Smooth muscle cell (in vitro differentiated cells): ENCODE measurements at regions not wholly inside any gene's neighbourhood (a gene's known extent, or its start where the extent isn't known, plus 50 kb on each side); places are given as distances from the start of the nearest gene placed in this dataset.

ENCODE experiments used
- DNase-seq: peaks from one replicate; lab custom pipeline; 2025; ENCODE audit not compliant: unreplicated experiment; lab: John Stamatoyannopoulos, UW
- H2AFZ ChIP-seq: fragments of 200-600 bp; sonication (generic); 2 replicates; pipeline ENCODE4 v1.6.0; 2016; ENCODE audit warnings: antibody characterized with exemption, low read depth, mild to moderate bottlenecking
- H3F3A ChIP-seq: fragments of 200-600 bp; sonication (generic); 2 replicates; pipeline ENCODE4 v1.6.0; 2017; ENCODE audit warnings: antibody characterized with exemption, low read depth
- H3K27ac ChIP-seq: fragments of 200-600 bp; sonication (generic); 2 replicates; pipeline ENCODE4 v1.5.1; 2016; ENCODE audit warnings: low read depth, mild to moderate bottlenecking
- H3K27me3 ChIP-seq: fragments of 200-600 bp; sonication (generic); 2 replicates; pipeline ENCODE4 v1.6.1; 2016; ENCODE audit warnings: low read depth, mild to moderate bottlenecking
- H3K36me3 ChIP-seq: fragments of 200-600 bp; sonication (generic); 2 replicates; pipeline ENCODE4 v1.5.1; 2016; ENCODE audit warnings: low read depth
- H3K4me1 ChIP-seq: fragments of 200-600 bp; sonication (generic); 2 replicates; pipeline ENCODE4 v1.5.1; 2016; ENCODE audit warnings: low read depth
- H3K4me2 ChIP-seq: fragments of 200-600 bp; sonication (generic); 2 replicates; pipeline ENCODE4 v1.6.0; 2016; ENCODE audit warnings: mild to moderate bottlenecking
- H3K4me3 ChIP-seq: fragments of 200-600 bp; sonication (generic); 2 replicates; pipeline ENCODE4 v1.5.1; 2016; ENCODE audit warnings: mild to moderate bottlenecking
- H3K79me2 ChIP-seq: fragments of 200-600 bp; sonication (generic); 2 replicates; pipeline ENCODE4 v1.6.0; 2016; ENCODE audit warnings: low read depth, mild to moderate bottlenecking
- H3K9ac ChIP-seq: fragments of 200-600 bp; sonication (generic); 2 replicates; pipeline ENCODE4 v1.6.0; 2016; ENCODE audit warnings: low read depth
- H3K9me3 ChIP-seq: fragments of 200-600 bp; sonication (generic); replicated peaks from 2 replicates; pipeline ENCODE4 v1.5.1; 2016; ENCODE audit warnings: low read depth
- H4K20me1 ChIP-seq: fragments of 200-600 bp; sonication (generic); 2 replicates; pipeline ENCODE4 v1.6.0; 2016; ENCODE audit warnings: low read depth
- WGBS: methylation state at CpG from one replicate; pipeline ENCODE4 v1.1.7; 2016; ENCODE audit warnings: low lambda C conversion rate; 5-methylcytosine and 5-hydroxymethylcytosine counted together
- TF ChIP-seq, protein P1 (sequence below): fragments of 200-600 bp; sonication (generic); IDR thresholded peaks from 2 replicates; pipeline ENCODE4 v1.5.1; 2017; ENCODE audit warnings: borderline replicate concordance, mild to moderate bottlenecking, antibody characterized with exemption; ENCODE audit not compliant: insufficient read depth, poor library complexity, severe bottlenecking

DNA sequence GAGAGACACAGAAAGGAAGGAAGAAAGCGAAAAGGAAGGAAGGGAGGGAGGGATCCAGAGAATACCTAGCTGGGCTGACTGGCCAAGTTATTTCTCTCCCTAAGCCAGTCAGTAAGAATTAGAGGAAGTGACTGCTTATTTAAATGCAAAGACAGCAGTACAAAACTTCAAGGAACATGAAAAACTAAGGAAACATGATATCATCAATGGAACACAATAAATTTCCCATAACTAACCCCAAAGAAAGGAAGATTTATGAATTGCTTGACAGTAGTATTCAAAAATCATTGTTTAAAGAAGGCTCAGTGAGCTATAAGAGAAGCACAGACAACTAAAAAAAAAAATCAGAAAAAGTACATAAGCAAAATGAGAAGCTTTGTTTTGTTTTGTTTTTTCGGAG, 252.3 kb upstream of the SASH1 start:
- no peaks in the 10 kb centered on the region for H3K79me2 ChIP-seq
- H3K9me3 ChIP-seq: no peaks in the 10 kb centered on the region
- H2AFZ ChIP-seq: no peak overlapping the region
- no peak overlapping the region for H3K4me3 ChIP-seq
- no peaks in the 10 kb centered on the region for H3K4me1 ChIP-seq
- H3K27ac ChIP-seq: no peak overlapping the region
- no peaks in the 10 kb centered on the region for H4K20me1 ChIP-seq
- WGBS: 96% methylated on average over 2 of the region's 2 CpGs
- no peaks in the 10 kb centered on the region for H3F3A ChIP-seq
- H3K9ac ChIP-seq: no peak overlapping the region
- H3K36me3 ChIP-seq: peaks cover 3% of the 10 kb centered on the region
- DNase-seq: no peak
- TF ChIP-seq, protein P1, sequence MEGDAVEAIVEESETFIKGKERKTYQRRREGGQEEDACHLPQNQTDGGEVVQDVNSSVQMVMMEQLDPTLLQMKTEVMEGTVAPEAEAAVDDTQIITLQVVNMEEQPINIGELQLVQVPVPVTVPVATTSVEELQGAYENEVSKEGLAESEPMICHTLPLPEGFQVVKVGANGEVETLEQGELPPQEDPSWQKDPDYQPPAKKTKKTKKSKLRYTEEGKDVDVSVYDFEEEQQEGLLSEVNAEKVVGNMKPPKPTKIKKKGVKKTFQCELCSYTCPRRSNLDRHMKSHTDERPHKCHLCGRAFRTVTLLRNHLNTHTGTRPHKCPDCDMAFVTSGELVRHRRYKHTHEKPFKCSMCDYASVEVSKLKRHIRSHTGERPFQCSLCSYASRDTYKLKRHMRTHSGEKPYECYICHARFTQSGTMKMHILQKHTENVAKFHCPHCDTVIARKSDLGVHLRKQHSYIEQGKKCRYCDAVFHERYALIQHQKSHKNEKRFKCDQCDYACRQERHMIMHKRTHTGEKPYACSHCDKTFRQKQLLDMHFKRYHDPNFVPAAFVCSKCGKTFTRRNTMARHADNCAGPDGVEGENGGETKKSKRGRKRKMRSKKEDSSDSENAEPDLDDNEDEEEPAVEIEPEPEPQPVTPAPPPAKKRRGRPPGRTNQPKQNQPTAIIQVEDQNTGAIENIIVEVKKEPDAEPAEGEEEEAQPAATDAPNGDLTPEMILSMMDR: no peak
- H3K27me3 ChIP-seq: no peaks in the 10 kb centered on the region
- no peak overlapping the region for H3K4me2 ChIP-seq

DNA sequence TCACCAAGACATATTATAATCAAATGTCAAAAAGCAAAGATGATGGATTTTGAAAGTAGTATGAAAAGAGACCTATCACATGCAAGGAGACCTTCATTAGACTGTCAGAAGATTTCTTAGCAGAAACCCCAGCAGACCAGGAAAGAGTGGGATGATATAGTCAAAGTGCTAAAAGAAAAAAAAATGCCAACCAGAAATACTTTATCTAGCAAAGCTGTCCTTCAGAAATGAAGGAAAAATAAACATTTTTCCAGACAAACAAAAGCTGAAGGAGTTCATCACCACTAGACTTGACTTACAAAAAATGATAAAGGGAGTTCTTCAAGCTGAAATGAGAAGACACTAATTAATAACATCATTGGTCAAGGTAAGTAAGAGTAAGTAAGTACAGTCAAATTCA, 251.2 kb upstream of the SASH1 start:
- H3K9ac ChIP-seq: no peak overlapping the region
- peaks cover 3% of the 10 kb centered on the region for H3K36me3 ChIP-seq
- no peak overlapping the region for H2AFZ ChIP-seq
- H3F3A ChIP-seq: no peaks in the 10 kb centered on the region
- H3K79me2 ChIP-seq: no peaks in the 10 kb centered on the region
- H4K20me1 ChIP-seq: no peaks in the 10 kb centered on the region
- no peaks in the 10 kb centered on the region for H3K27me3 ChIP-seq
- DNase-seq: no peak
- no peaks in the 10 kb centered on the region for H3K9me3 ChIP-seq
- no peak overlapping the region for H3K4me3 ChIP-seq
- no peak overlapping the region for H3K4me2 ChIP-seq
- TF ChIP-seq, protein P1: no peak
- no peaks in the 10 kb centered on the region for H3K4me1 ChIP-seq
- H3K27ac ChIP-seq: no peak overlapping the region

DNA sequence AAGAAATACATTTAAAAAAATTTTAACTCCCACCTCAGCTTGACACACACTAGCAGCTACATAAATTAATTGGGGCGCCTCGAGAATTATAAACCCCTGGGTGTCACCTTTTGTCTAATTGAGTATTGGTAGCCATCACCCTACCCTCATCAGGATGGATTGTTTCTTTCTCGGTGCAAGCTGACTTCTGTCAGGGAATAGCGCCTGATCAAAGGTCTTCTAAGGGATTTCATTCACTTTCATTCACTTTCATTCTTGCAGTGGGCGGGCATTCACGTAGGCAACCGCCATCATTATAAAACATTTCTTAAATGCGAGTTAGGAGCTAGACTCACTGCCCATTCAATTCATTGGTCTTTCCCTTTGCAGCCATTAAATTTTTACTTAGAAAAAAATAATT, 239.2 kb upstream of the SASH1 start:
- H3K4me3 ChIP-seq: no peak overlapping the region
- H3K4me1 ChIP-seq: no peaks in the 10 kb centered on the region
- no peaks in the 10 kb centered on the region for H4K20me1 ChIP-seq
- H3K27ac ChIP-seq: no peak overlapping the region
- TF ChIP-seq, protein P1: no peak
- H3K4me2 ChIP-seq: no peak overlapping the region
- H3K36me3 ChIP-seq: no peaks in the 10 kb centered on the region
- H3K27me3 ChIP-seq: no peaks in the 10 kb centered on the region
- WGBS: 90% methylated on average over 8 of the region's 8 CpGs
- H2AFZ ChIP-seq: no peak overlapping the region
- no peaks in the 10 kb centered on the region for H3K9me3 ChIP-seq
- no peak for DNase-seq
- no peak overlapping the region for H3K9ac ChIP-seq
- H3F3A ChIP-seq: no peaks in the 10 kb centered on the region
- H3K79me2 ChIP-seq: no peaks in the 10 kb centered on the region

DNA sequence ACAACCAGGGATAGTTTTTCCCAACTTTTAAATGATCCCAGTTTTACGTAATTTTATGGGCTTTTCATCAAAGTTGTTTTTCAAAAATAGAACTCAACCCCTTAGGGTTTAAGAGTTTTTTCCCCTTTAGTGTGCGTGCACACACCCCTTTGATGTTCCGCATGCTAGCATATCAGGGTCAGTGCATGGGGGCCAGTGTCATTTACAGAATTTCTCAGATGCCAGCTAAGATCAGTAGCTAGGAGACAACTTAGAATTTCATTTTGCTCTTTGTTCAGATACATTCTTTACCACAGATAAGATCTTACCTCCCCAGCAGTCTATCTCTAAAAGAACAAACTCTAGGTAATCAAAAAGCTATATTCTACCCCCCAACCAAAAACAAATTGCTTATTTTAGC, 238.5 kb upstream of the SASH1 start:
- no peaks in the 10 kb centered on the region for H3K79me2 ChIP-seq
- H3K9me3 ChIP-seq: no peaks in the 10 kb centered on the region
- WGBS: 62% methylated on average over 3 of the region's 3 CpGs
- no peaks in the 10 kb centered on the region for H3F3A ChIP-seq
- TF ChIP-seq, protein P1: no peak
- no peak overlapping the region for H3K9ac ChIP-seq
- H3K27me3 ChIP-seq: no peaks in the 10 kb centered on the region
- no peak overlapping the region for H2AFZ ChIP-seq
- H3K36me3 ChIP-seq: no peaks in the 10 kb centered on the region
- no peak overlapping the region for H3K27ac ChIP-seq
- no peak overlapping the region for H3K4me2 ChIP-seq
- H3K4me1 ChIP-seq: no peaks in the 10 kb centered on the region
- no peak overlapping the region for H3K4me3 ChIP-seq
- DNase-seq: no peak
- no peaks in the 10 kb centered on the region for H4K20me1 ChIP-seq
